Stimulated activated memory B cell treated with anti-CD40 and anti-IgM and Interleukin-4, amounts not matched to agents 10 μg/mL and 1 μg/mL and 100 μg/mL, for 72 hours (primary cell): ENCODE measurements at regions not wholly inside any gene's neighbourhood (a gene's known extent, or its start where the extent isn't known, plus 50 kb on each side); places are given as distances from the start of the nearest gene placed in this dataset.
"Not testable (repeated sequence)": the region's sequence is repeated elsewhere in the genome, so short reads cannot be mapped to it uniquely, and the experiment has no call there.

ENCODE experiments used
- ATAC-seq: fragments of 150-1000 bp; cut with Tn5 transposase; 2 replicates; pipeline ENCODE4 v1.10.0; 2021
- H3K27ac Mint-ChIP-seq: one replicate; pipeline ENCODE4 v1.8.0; 2022; ENCODE audit warnings: mild to moderate bottlenecking, mixed read lengths
- H3K27me3 Mint-ChIP-seq: one replicate; pipeline ENCODE4 v1.8.0; 2022; ENCODE audit warnings: mixed read lengths
- H3K36me3 Mint-ChIP-seq: one replicate; pipeline ENCODE4 v1.8.0; 2022; ENCODE audit warnings: mixed read lengths
- H3K4me1 Mint-ChIP-seq: one replicate; pipeline ENCODE4 v1.8.0; 2022; ENCODE audit warnings: mixed read lengths
- H3K4me3 Mint-ChIP-seq: one replicate; pipeline ENCODE4 v1.8.0; 2022; ENCODE audit warnings: mild to moderate bottlenecking, moderate library complexity, mixed read lengths
- H3K9me3 Mint-ChIP-seq: one replicate; pipeline ENCODE4 v1.8.0; 2022; ENCODE audit warnings: mixed read lengths

- H3K4me1 Mint-ChIP-seq: no peaks in the 10 kb centered on the region
- no peak overlapping the region for H3K4me3 Mint-ChIP-seq
- H3K27ac Mint-ChIP-seq: no peak overlapping the region
- H3K9me3 Mint-ChIP-seq: no peaks in the 10 kb centered on the region
- no peaks in the 10 kb centered on the region for H3K27me3 Mint-ChIP-seq
- H3K36me3 Mint-ChIP-seq: no peaks in the 10 kb centered on the region
- peak; percentile 34 for ATAC-seq
Observed at GRCh38 chr5:120174089-120174488, 290.0 kb upstream of the PRR16 start.

- ATAC-seq, H3K27me3 Mint-ChIP-seq, H3K36me3 Mint-ChIP-seq, H3K27ac Mint-ChIP-seq, H3K4me3 Mint-ChIP-seq, H3K9me3 Mint-ChIP-seq, H3K4me1 Mint-ChIP-seq: not testable (repeated sequence)
Observed at GRCh38 chr5:120181238-120181637, 282.9 kb upstream of the PRR16 start.

DNA sequence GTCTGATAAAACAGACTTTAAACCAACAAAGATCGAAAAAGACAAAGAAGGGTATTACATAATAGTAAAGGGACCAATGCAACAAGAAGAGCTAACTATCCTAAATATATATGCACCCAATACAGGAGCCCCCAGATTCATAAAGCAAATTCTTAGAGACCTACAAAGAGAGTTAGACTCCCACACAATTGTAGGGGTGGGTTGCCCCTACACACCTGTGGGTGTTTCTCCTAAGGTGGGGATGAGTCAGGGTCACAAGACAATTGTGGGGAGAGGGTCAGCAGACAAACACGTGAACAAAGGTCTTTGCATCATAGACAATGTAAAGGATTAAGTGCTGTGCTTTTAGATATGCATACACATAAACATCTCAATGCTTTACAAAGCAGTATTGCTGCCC, 269.4 kb upstream of the PRR16 start:
- not testable (repeated sequence) for H3K27ac Mint-ChIP-seq, ATAC-seq, H3K36me3 Mint-ChIP-seq, H3K4me3 Mint-ChIP-seq, H3K4me1 Mint-ChIP-seq, H3K27me3 Mint-ChIP-seq, H3K9me3 Mint-ChIP-seq

DNA sequence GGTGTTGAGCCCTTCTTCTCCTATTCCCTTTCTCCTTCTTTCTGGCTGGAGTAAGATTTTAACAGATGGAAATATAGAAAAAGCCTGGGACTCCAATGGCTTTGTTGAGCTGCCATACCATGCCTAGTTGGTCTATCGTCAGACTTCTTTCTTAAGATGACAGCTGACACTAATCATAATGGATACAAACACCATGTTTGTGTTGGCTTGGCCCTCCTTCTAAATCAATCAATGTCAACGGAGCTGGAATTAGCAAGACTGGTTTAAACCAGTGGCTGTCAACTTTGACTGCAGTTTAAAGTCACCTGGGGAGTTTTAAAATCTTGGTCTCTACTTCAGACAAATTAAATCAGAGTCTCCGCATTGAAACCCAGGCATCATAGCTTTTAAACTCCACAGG, 264.5 kb upstream of the PRR16 start:
- Mint-ChIP-seq H3K4me3 (no peak overlapping the region), H3K27ac (no peak overlapping the region), H3K9me3 (peaks cover 4% of the 10 kb centered on the region), H3K27me3 (no peaks in the 10 kb centered on the region), H3K36me3 (no peaks in the 10 kb centered on the region), H3K4me1 (no peaks in the 10 kb centered on the region)
- no peak for ATAC-seq

GRCh38 chr5:120207129-120207528, 257.0 kb upstream of the PRR16 start:
- no peak overlapping the region for H3K4me3 Mint-ChIP-seq
- ATAC-seq: no peak
- no peaks in the 10 kb centered on the region for H3K36me3 Mint-ChIP-seq
- H3K9me3 Mint-ChIP-seq: peaks cover 7% of the 10 kb centered on the region
- no peaks in the 10 kb centered on the region for H3K4me1 Mint-ChIP-seq
- H3K27me3 Mint-ChIP-seq: no peaks in the 10 kb centered on the region
- no peak overlapping the region for H3K27ac Mint-ChIP-seq

DNA sequence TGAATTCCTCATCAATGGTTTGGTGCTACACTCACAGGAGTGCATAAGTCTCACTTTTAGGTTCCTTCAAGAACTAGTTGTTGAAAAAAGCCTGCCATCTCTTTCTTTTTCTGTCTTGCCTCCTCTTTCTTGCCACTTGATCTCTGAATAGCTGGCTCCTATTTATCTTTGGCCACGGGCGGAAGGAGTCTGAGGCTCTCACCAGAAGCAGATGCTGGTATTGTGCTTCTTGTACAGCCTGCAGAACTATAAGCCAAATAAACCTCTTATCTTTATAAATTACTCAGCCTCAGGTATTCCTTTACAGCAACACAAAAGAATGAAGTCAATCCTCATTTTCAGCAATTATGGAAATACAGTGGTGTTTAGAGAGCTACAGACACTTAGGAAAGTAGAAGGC, 247.1 kb upstream of the PRR16 start:
- no peak overlapping the region for H3K4me3 Mint-ChIP-seq
- no peaks in the 10 kb centered on the region for H3K9me3 Mint-ChIP-seq
- H3K27ac Mint-ChIP-seq: no peak overlapping the region
- ATAC-seq: no peak
- no peaks in the 10 kb centered on the region for H3K36me3 Mint-ChIP-seq
- H3K4me1 Mint-ChIP-seq: no peaks in the 10 kb centered on the region
- no peaks in the 10 kb centered on the region for H3K27me3 Mint-ChIP-seq

DNA sequence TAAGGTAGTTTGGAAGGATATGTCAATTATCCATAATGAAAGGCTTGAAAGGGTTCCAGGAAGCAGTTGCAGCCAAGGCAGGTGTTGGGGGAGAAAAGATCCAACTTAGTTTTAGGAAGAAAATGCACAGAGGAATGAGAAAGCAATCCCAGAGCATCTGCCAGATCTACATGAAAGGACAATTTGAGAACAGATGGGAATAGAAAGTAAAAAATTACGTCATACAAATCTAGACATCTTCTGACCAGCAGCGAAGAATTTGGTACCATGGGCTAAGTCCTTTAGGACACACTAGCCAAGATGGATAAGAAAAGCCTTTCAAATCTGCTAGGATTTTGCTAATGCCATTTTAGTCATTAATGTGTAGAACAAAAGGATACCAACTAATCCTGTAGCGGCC, 244.1 kb upstream of the PRR16 start:
- no peaks in the 10 kb centered on the region for H3K27me3 Mint-ChIP-seq
- no peak overlapping the region for H3K27ac Mint-ChIP-seq
- ATAC-seq: no peak
- no peaks in the 10 kb centered on the region for H3K4me1 Mint-ChIP-seq
- no peak overlapping the region for H3K4me3 Mint-ChIP-seq
- H3K9me3 Mint-ChIP-seq: peaks cover 7% of the 10 kb centered on the region
- H3K36me3 Mint-ChIP-seq: no peaks in the 10 kb centered on the region

- Mint-ChIP-seq H3K27ac (no peak overlapping the region), H3K27me3 (no peaks in the 10 kb centered on the region), H3K36me3 (no peaks in the 10 kb centered on the region), H3K4me3 (no peak overlapping the region), H3K9me3 (peaks cover 14% of the 10 kb centered on the region), H3K4me1 (no peaks in the 10 kb centered on the region)
- no peak for ATAC-seq
Observed at GRCh38 chr5:120225524-120225923, 238.6 kb upstream of the PRR16 start.

DNA sequence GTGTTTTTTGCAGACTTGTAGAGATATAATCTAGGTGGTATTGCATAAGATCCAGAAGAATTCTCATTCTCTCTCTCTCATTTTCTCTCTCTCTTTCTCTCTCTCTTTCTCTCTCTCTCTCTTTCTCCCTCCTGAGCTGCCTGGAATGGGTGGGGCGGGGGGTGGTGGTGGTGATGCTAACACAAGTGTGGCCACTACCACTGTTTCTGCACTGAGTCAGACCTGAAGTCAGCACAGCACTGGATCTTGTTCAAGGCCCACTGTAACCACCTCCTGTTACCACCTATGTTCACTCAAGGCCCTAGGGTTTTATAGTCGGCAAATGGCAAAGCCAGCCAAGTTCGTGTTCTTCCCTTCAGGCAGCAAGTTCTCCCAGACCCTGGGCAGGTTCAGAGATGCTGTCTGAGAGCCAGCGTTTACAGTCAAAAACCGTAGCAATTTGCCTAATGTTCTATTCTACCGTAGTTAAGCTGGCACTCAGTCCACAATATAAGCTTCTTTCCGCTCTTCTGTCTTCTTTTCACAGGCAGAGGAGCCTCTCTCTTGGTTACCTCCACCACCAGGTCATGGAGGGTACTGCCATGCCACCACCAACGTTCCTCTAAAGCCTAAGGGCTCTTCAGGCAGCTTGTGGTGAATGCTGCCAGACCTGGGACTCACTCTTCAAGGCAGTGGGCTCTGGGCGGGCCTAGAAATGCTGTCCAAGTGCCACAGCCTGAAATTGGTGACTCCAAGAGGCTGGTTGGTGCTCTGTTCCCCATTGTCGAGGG, 235.7 kb upstream of the PRR16 start:
- Mint-ChIP-seq H3K4me3 (no peak overlapping the region), H3K4me1 (no peaks in the 10 kb centered on the region), H3K36me3 (no peaks in the 10 kb centered on the region), H3K27me3 (no peaks in the 10 kb centered on the region), H3K9me3 (peaks cover 18% of the 10 kb centered on the region), H3K27ac (no peak overlapping the region)
- no peak for ATAC-seq

DNA sequence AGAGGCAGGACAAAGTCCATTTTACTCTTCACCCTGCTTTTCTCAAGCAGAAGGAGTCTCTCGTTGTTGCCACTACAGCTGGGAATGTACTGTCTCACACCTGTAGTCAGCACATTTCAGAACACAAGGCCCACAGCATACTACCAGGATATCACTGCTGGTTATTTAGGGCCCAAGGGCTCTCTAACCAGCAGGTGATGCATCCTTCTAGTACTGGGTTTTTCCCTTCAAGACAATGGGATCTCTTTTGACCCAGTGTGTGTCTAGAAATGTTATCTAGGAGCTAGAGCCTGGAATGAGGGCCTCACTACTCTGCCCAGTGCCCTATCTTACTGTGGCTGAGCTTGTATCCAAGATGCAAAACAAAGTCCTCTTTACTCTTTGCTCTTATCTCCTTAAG, 235.1 kb upstream of the PRR16 start:
- Mint-ChIP-seq H3K36me3 (no peaks in the 10 kb centered on the region), H3K4me1 (no peaks in the 10 kb centered on the region), H3K4me3 (no peak overlapping the region), H3K9me3 (peaks cover 14% of the 10 kb centered on the region), H3K27me3 (no peaks in the 10 kb centered on the region), H3K27ac (no peak overlapping the region)
- ATAC-seq: peak; percentile 34

DNA sequence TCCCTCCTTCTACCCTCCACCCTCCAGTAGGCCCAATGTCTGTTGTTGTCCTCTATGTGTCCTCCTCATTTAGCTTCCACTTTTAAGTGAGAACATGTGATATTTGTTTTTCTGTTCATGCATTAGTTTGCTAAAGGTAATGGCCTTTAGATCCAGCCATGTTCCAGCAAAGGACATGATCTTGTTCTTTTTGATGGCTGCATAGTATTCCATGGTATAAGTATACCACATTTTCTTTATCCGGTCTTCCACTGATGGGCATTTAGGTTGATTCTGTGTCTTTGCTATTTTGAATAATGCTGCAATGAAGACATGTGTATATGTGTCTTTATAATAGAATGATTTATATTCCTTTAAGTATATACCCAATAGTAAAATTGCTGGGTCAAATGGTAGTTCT, 232.5 kb upstream of the PRR16 start:
- ATAC-seq: no peak
- H3K4me1 Mint-ChIP-seq: no peaks in the 10 kb centered on the region
- no peak overlapping the region for H3K27ac Mint-ChIP-seq
- peaks cover 5% of the 10 kb centered on the region for H3K9me3 Mint-ChIP-seq
- H3K27me3 Mint-ChIP-seq: no peaks in the 10 kb centered on the region
- no peaks in the 10 kb centered on the region for H3K36me3 Mint-ChIP-seq
- no peak overlapping the region for H3K4me3 Mint-ChIP-seq

- Mint-ChIP-seq H3K4me3 (no peak overlapping the region), H3K9me3 (peaks cover 4% of the 10 kb centered on the region), H3K4me1 (no peaks in the 10 kb centered on the region), H3K27me3 (no peaks in the 10 kb centered on the region), H3K36me3 (no peaks in the 10 kb centered on the region), H3K27ac (no peak overlapping the region)
- no peak for ATAC-seq
Observed at GRCh38 chr5:120236360-120236759, 227.7 kb upstream of the PRR16 start.

DNA sequence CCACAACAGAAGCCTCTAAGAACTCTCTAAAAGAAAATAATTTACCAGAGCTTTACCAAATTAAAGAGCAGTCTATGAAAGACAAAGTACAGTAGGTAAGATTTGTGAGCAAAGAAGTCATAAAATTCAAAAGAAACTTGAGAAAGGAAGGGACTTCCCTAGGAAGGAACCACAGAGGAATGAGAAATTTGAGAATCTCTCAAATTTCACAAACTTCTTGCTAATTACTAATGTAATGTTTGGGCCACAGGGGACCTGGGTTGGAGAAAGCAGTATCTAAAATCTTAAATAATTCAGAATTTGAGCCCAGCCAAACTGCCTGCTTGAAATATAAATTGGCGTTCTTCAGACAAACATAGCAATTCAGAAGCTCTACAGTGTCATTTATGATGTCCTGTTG, 225.0 kb upstream of the PRR16 start:
- no peak for ATAC-seq
- Mint-ChIP-seq H3K9me3 (no peaks in the 10 kb centered on the region), H3K27me3 (no peaks in the 10 kb centered on the region), H3K36me3 (no peaks in the 10 kb centered on the region), H3K27ac (no peak overlapping the region), H3K4me3 (no peak overlapping the region), H3K4me1 (no peaks in the 10 kb centered on the region)

DNA sequence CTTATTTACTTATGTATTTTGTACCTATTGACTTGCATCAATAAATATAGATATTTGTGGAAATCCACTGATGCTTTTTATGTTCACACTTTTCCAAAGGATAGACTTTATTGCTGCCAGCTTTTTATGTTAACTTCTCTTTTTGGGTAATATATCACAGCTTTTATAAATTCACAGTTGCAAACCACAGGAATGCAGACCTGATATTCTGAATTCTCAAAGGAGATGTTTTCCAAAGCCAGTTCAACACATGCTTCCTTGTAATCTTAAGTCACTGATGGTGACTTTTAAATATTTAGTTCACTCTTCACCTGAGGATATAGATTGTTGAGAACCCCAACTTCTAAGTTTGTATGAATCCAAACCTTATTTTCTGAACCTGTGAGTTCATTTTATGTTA, 223.4 kb upstream of the PRR16 start:
- no peak overlapping the region for H3K4me3 Mint-ChIP-seq
- no peak for ATAC-seq
- no peaks in the 10 kb centered on the region for H3K4me1 Mint-ChIP-seq
- no peaks in the 10 kb centered on the region for H3K27me3 Mint-ChIP-seq
- no peaks in the 10 kb centered on the region for H3K9me3 Mint-ChIP-seq
- no peaks in the 10 kb centered on the region for H3K36me3 Mint-ChIP-seq
- no peak overlapping the region for H3K27ac Mint-ChIP-seq

- Mint-ChIP-seq H3K36me3 (no peaks in the 10 kb centered on the region), H3K9me3 (no peaks in the 10 kb centered on the region), H3K4me3 (no peak overlapping the region), H3K27me3 (no peaks in the 10 kb centered on the region), H3K27ac (no peak overlapping the region), H3K4me1 (no peaks in the 10 kb centered on the region)
- peak; percentile 50 for ATAC-seq
Observed at GRCh38 chr5:120241400-120241799, 222.7 kb upstream of the PRR16 start.

DNA sequence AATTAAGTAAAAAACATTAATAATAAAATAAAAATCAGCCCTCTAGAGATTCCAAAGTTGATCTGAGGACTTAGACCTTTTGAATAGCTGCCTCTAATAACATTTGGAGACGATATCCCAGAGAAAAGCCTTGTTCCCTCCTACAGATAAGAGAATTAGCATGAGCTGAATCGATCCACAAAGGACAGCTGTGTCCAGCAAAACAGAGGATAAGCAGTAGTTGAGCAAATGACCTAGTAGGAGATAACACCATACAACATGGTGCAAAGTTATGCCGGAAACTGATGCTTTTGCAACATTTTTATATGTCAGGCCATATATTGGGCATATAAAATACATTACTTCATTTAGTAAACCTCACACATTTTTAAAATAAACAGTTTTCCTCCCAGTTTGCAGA, 212.2 kb upstream of the PRR16 start:
- no peaks in the 10 kb centered on the region for H3K27me3 Mint-ChIP-seq
- ATAC-seq: no peak
- H3K4me3 Mint-ChIP-seq: no peak overlapping the region
- H3K27ac Mint-ChIP-seq: no peak overlapping the region
- no peaks in the 10 kb centered on the region for H3K36me3 Mint-ChIP-seq
- H3K9me3 Mint-ChIP-seq: no peaks in the 10 kb centered on the region
- no peaks in the 10 kb centered on the region for H3K4me1 Mint-ChIP-seq

GRCh38 chr5:120252839-120253238, 211.3 kb upstream of the PRR16 start:
- no peaks in the 10 kb centered on the region for H3K27me3 Mint-ChIP-seq
- ATAC-seq: no peak
- no peaks in the 10 kb centered on the region for H3K9me3 Mint-ChIP-seq
- H3K27ac Mint-ChIP-seq: no peak overlapping the region
- no peak overlapping the region for H3K4me3 Mint-ChIP-seq
- no peaks in the 10 kb centered on the region for H3K4me1 Mint-ChIP-seq
- no peaks in the 10 kb centered on the region for H3K36me3 Mint-ChIP-seq
